ENCODE measurements at regions not wholly inside any gene's neighbourhood (a gene's known extent, or its start where the extent isn't known, plus 50 kb on each side); places are given as distances from the start of the nearest gene placed in this dataset.

GRCh38 chr9:115226152-115226551 lies 108.2 kb upstream of the TNC start:
- no peaks in the 10 kb centered on the region for H3K4me1 ChIP-seq
- no peak for ATAC-seq
- no peaks in the 10 kb centered on the region for H3K9me3 ChIP-seq
- H3K36me3 ChIP-seq, result no peaks in the 10 kb centered on the region
- 87 to 100% methylated on average over 3 of the region's 3 CpGs for WGBS, 2 donors (ENCODE audit: low coverage in 1 of 2)
- H3K27me3 ChIP-seq, result no peaks in the 10 kb centered on the region
- H3K27ac ChIP-seq, result no peak overlapping the region
- H3K4me3 ChIP-seq, result no peak overlapping the region
- TF ChIP-seq CTCF (IDR thresholded peaks at IDR 0.05), result no peak
- TF ChIP-seq EP300 (IDR thresholded peaks at IDR 0.05), result no peak
- TF ChIP-seq POLR2A (IDR thresholded peaks at IDR 0.05), result no peak
- no peak for TF ChIP-seq POLR2AphosphoS5 (IDR thresholded peaks at IDR 0.05)

GRCh38 chr9:115229496-115229895 lies 111.5 kb upstream of the TNC start:
- Histone ChIP-seq H3K4me1 (peaks cover 0 to 3% (median 0%) of the 10 kb centered on the region in 3 donors), H3K27me3 (no peaks in the 10 kb centered on the region), H3K36me3 (no peaks in the 10 kb centered on the region), H3K27ac (no peak overlapping the region), H3K4me3 (no peak overlapping the region), H3K9me3 (no peaks in the 10 kb centered on the region)
- ATAC-seq, result no peak
- WGBS, 2 donors (ENCODE audit: low coverage in 1 of 2), result 93 to 100% methylated on average over 2 of the region's 2 CpGs
- TF ChIP-seq POLR2A (IDR thresholded peaks at IDR 0.05) (no peak), EP300 (IDR thresholded peaks at IDR 0.05) (no peak), CTCF (IDR thresholded peaks at IDR 0.05) (no peak), POLR2AphosphoS5 (IDR thresholded peaks at IDR 0.05) (no peak)

- WGBS, 2 donors (ENCODE audit: low coverage in 1 of 2), result 94 to 100% methylated on average over 1 to 2 of the region's 3 CpGs
- no peak overlapping the region for H3K4me3 ChIP-seq
- peaks cover 0 to 3% (median 0%) of the 10 kb centered on the region in 3 donors for H3K4me1 ChIP-seq
- no peak for TF ChIP-seq CTCF (IDR thresholded peaks at IDR 0.05)
- no peak for TF ChIP-seq POLR2A (IDR thresholded peaks at IDR 0.05)
- no peak for TF ChIP-seq POLR2AphosphoS5 (IDR thresholded peaks at IDR 0.05)
- TF ChIP-seq EP300 (IDR thresholded peaks at IDR 0.05), result no peak
- H3K27me3 ChIP-seq, result no peaks in the 10 kb centered on the region
- no peaks in the 10 kb centered on the region for H3K9me3 ChIP-seq
- ATAC-seq, result no peak
- no peaks in the 10 kb centered on the region for H3K36me3 ChIP-seq
- H3K27ac ChIP-seq, result no peak overlapping the region
Measured at GRCh38 chr9:115230924-115231515, 113.1 kb upstream of the TNC start.

- ATAC-seq, result no peak
- Histone ChIP-seq H3K4me1 (peaks cover 0 to 3% (median 0%) of the 10 kb centered on the region in 3 donors), H3K27me3 (no peaks in the 10 kb centered on the region), H3K27ac (no peak overlapping the region), H3K4me3 (no peak overlapping the region), H3K36me3 (no peaks in the 10 kb centered on the region), H3K9me3 (no peaks in the 10 kb centered on the region)
- TF ChIP-seq CTCF (IDR thresholded peaks at IDR 0.05) (no peak), POLR2AphosphoS5 (IDR thresholded peaks at IDR 0.05) (no peak)
Measured at GRCh38 chr9:115232181-115232774, 114.3 kb upstream of the TNC start.

- H3K4me1 ChIP-seq, result peaks cover 0 to 3% (median 0%) of the 10 kb centered on the region in 3 donors
- H3K27me3 ChIP-seq, result no peaks in the 10 kb centered on the region
- no peak overlapping the region for H3K4me3 ChIP-seq
- no peaks in the 10 kb centered on the region for H3K9me3 ChIP-seq
- ATAC-seq, result no peak
- peak overlapping the region in 3 of 4 donors; percentile 7 to 47 (median 25) for H3K27ac ChIP-seq
- WGBS, 2 donors (ENCODE audit: low coverage in 1 of 2), result 15% methylated on average over 2 of the region's 2 CpGs; no CpG with 5 or more reads in 1 of the 2 donors
- TF ChIP-seq CTCF (IDR thresholded peaks at IDR 0.05), result no peak
- peak; percentile 58 for TF ChIP-seq POLR2AphosphoS5 (IDR thresholded peaks at IDR 0.05)
- TF ChIP-seq POLR2A (IDR thresholded peaks at IDR 0.05), result no peak
- no peak for TF ChIP-seq EP300 (IDR thresholded peaks at IDR 0.05)
- no peaks in the 10 kb centered on the region for H3K36me3 ChIP-seq
Measured at GRCh38 chr9:115234094-115234493, 116.1 kb upstream of the TNC start.
